ENCODE measurements at regions not wholly inside any gene's neighbourhood (a gene's known extent, or its start where the extent isn't known, plus 50 kb on each side); places are given as distances from the start of the nearest gene placed in this dataset.

DNA sequence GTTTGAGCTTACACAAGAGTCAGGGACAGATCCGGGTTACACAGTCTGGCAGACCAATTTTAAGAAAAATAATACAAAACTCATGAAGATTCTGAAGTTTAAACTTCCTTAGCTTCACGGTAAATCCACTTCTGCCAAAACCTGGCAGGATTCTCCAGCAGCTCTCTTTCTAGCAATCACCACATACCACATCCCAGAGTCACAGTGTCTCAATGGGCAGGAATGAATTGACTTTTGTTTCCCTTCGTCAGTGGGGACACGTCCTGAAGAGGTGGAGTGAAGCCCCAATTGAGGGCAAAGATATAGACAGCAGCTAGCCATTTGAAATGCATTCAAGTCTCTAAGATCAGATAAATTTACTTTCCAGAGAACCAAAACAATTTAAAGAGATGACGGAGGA lies 117.1 kb upstream of the ARHGAP5 start:
- TF ChIP-seq EZH2phosphoT487 (IDR thresholded peaks at IDR 0.05; ENCODE audit: borderline replicate concordance), result no peak
- TF ChIP-seq, protein P1, sequence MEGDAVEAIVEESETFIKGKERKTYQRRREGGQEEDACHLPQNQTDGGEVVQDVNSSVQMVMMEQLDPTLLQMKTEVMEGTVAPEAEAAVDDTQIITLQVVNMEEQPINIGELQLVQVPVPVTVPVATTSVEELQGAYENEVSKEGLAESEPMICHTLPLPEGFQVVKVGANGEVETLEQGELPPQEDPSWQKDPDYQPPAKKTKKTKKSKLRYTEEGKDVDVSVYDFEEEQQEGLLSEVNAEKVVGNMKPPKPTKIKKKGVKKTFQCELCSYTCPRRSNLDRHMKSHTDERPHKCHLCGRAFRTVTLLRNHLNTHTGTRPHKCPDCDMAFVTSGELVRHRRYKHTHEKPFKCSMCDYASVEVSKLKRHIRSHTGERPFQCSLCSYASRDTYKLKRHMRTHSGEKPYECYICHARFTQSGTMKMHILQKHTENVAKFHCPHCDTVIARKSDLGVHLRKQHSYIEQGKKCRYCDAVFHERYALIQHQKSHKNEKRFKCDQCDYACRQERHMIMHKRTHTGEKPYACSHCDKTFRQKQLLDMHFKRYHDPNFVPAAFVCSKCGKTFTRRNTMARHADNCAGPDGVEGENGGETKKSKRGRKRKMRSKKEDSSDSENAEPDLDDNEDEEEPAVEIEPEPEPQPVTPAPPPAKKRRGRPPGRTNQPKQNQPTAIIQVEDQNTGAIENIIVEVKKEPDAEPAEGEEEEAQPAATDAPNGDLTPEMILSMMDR (conservative IDR thresholded peaks at IDR 0.05; ENCODE audit: low read length), result no peak
